ENCODE measurements at regions not wholly inside any gene's neighbourhood (a gene's known extent, or its start where the extent isn't known, plus 50 kb on each side); places are given as distances from the start of the nearest gene placed in this dataset.
"Not testable (repeated sequence)": the region's sequence is repeated elsewhere in the genome, so short reads cannot be mapped to it uniquely, and the experiment has no call there.

- no peak overlapping the region for H3K27ac ChIP-seq (ENCODE audit: low read length)
Observed at GRCh38 chr15:92763459-92763858, 107.9 kb upstream of the FAM174B start.

GRCh38 chr15:92768131-92768530 is 112.6 kb upstream of the FAM174B start:
- not testable (repeated sequence) for H3K9me3 ChIP-seq (ENCODE audit: control insufficient read depth in 1 of 2, low read length in 2 of 2); H3K4me3 ChIP-seq (ENCODE audit: low read depth in 1 of 2, low read length in 2 of 2); H3K27me3 ChIP-seq (ENCODE audit: low read depth, low read length); H3K4me1 ChIP-seq (ENCODE audit: control insufficient read depth in 1 of 2, insufficient read depth in 2 of 2, low read length in 2 of 2); H3K36me3 ChIP-seq (ENCODE audit: control insufficient read depth in 1 of 2, insufficient read depth in 2 of 2, low read length in 2 of 2); H3K27ac ChIP-seq (ENCODE audit: low read length)

More at GRCh38 chr15:92763459-92763858, 107.9 kb upstream of the FAM174B start:
- H3K4me1 ChIP-seq (ENCODE audit: control insufficient read depth in 1 of 2, insufficient read depth in 2 of 2, low read length in 2 of 2), result no peaks in the 10 kb centered on the region
- H3K4me3 ChIP-seq (ENCODE audit: low read depth in 1 of 2, low read length in 2 of 2), result no peak overlapping the region
- no peaks in the 10 kb centered on the region for H3K36me3 ChIP-seq (ENCODE audit: control insufficient read depth in 1 of 2, insufficient read depth in 2 of 2, low read length in 2 of 2)
- no peaks in the 10 kb centered on the region for H3K9me3 ChIP-seq (ENCODE audit: control insufficient read depth in 1 of 2, low read length in 2 of 2)
- H3K27me3 ChIP-seq (ENCODE audit: low read depth, low read length), result no peaks in the 10 kb centered on the region

GRCh38 chr15:92770641-92771040 is 115.1 kb upstream of the FAM174B start:
- Histone ChIP-seq H3K27ac (ENCODE audit: low read length) (no peak overlapping the region), H3K9me3 (ENCODE audit: control insufficient read depth in 1 of 2, low read length in 2 of 2) (no peaks in the 10 kb centered on the region), H3K27me3 (ENCODE audit: low read depth, low read length) (no peaks in the 10 kb centered on the region), H3K4me1 (ENCODE audit: control insufficient read depth in 1 of 2, insufficient read depth in 2 of 2, low read length in 2 of 2) (no peaks in the 10 kb centered on the region), H3K36me3 (ENCODE audit: control insufficient read depth in 1 of 2, insufficient read depth in 2 of 2, low read length in 2 of 2) (no peaks in the 10 kb centered on the region), H3K4me3 (ENCODE audit: low read depth in 1 of 2, low read length in 2 of 2) (no peak overlapping the region)

- no peak overlapping the region for H3K27ac ChIP-seq (ENCODE audit: low read length)
- H3K4me1 ChIP-seq (ENCODE audit: control insufficient read depth in 1 of 2, insufficient read depth in 2 of 2, low read length in 2 of 2), result no peaks in the 10 kb centered on the region
Observed at GRCh38 chr15:92772061-92772460, 116.5 kb upstream of the FAM174B start.

GRCh38 chr15:92772626-92773244 is 117.2 kb upstream of the FAM174B start:
- H3K27ac ChIP-seq (ENCODE audit: low read length), result no peak overlapping the region
- no peaks in the 10 kb centered on the region for H3K4me1 ChIP-seq (ENCODE audit: control insufficient read depth in 1 of 2, insufficient read depth in 2 of 2, low read length in 2 of 2)
- H3K27me3 ChIP-seq (ENCODE audit: low read depth, low read length), result no peaks in the 10 kb centered on the region
- no peaks in the 10 kb centered on the region for H3K9me3 ChIP-seq (ENCODE audit: control insufficient read depth in 1 of 2, low read length in 2 of 2)
- no peak overlapping the region for H3K4me3 ChIP-seq (ENCODE audit: low read depth in 1 of 2, low read length in 2 of 2)
- H3K36me3 ChIP-seq (ENCODE audit: control insufficient read depth in 1 of 2, insufficient read depth in 2 of 2, low read length in 2 of 2), result no peaks in the 10 kb centered on the region

More at GRCh38 chr15:92772061-92772460, 116.5 kb upstream of the FAM174B start:
- no peaks in the 10 kb centered on the region for H3K9me3 ChIP-seq (ENCODE audit: control insufficient read depth in 1 of 2, low read length in 2 of 2)
- no peaks in the 10 kb centered on the region for H3K36me3 ChIP-seq (ENCODE audit: control insufficient read depth in 1 of 2, insufficient read depth in 2 of 2, low read length in 2 of 2)
- no peaks in the 10 kb centered on the region for H3K27me3 ChIP-seq (ENCODE audit: low read depth, low read length)
- no peak overlapping the region for H3K4me3 ChIP-seq (ENCODE audit: low read depth in 1 of 2, low read length in 2 of 2)

GRCh38 chr15:92773340-92773739 is 117.8 kb upstream of the FAM174B start:
- no peaks in the 10 kb centered on the region for H3K27me3 ChIP-seq (ENCODE audit: low read depth, low read length)
- no peaks in the 10 kb centered on the region for H3K9me3 ChIP-seq (ENCODE audit: control insufficient read depth in 1 of 2, low read length in 2 of 2)
- H3K4me1 ChIP-seq (ENCODE audit: control insufficient read depth in 1 of 2, insufficient read depth in 2 of 2, low read length in 2 of 2), result no peaks in the 10 kb centered on the region
- no peaks in the 10 kb centered on the region for H3K36me3 ChIP-seq (ENCODE audit: control insufficient read depth in 1 of 2, insufficient read depth in 2 of 2, low read length in 2 of 2)
- H3K4me3 ChIP-seq (ENCODE audit: low read depth in 1 of 2, low read length in 2 of 2), result no peak overlapping the region
- H3K27ac ChIP-seq (ENCODE audit: low read length), result no peak overlapping the region

GRCh38 chr15:92779874-92780273 is 120.2 kb upstream of the CHD2 start:
- H3K36me3 ChIP-seq (ENCODE audit: control insufficient read depth in 1 of 2, insufficient read depth in 2 of 2, low read length in 2 of 2), result peaks cover 0 to 3% of the 10 kb centered on the region in 2 donors
- peaks cover 0 to 3% of the 10 kb centered on the region in 2 donors for H3K9me3 ChIP-seq (ENCODE audit: control insufficient read depth in 1 of 2, low read length in 2 of 2)
- no peak overlapping the region for H3K4me3 ChIP-seq (ENCODE audit: low read depth in 1 of 2, low read length in 2 of 2)
- no peak overlapping the region for H3K27ac ChIP-seq (ENCODE audit: low read length)
- no peaks in the 10 kb centered on the region for H3K27me3 ChIP-seq (ENCODE audit: low read depth, low read length)
- no peaks in the 10 kb centered on the region for H3K4me1 ChIP-seq (ENCODE audit: control insufficient read depth in 1 of 2, insufficient read depth in 2 of 2, low read length in 2 of 2)

- no peaks in the 10 kb centered on the region for H3K27me3 ChIP-seq (ENCODE audit: low read depth, low read length)
- H3K27ac ChIP-seq (ENCODE audit: low read length), result no peak overlapping the region
- peaks cover 0 to 3% of the 10 kb centered on the region in 2 donors for H3K36me3 ChIP-seq (ENCODE audit: control insufficient read depth in 1 of 2, insufficient read depth in 2 of 2, low read length in 2 of 2)
- H3K9me3 ChIP-seq (ENCODE audit: control insufficient read depth in 1 of 2, low read length in 2 of 2), result peaks cover 0 to 3% of the 10 kb centered on the region in 2 donors
- H3K4me3 ChIP-seq (ENCODE audit: low read depth in 1 of 2, low read length in 2 of 2), result no peak overlapping the region
- no peaks in the 10 kb centered on the region for H3K4me1 ChIP-seq (ENCODE audit: control insufficient read depth in 1 of 2, insufficient read depth in 2 of 2, low read length in 2 of 2)
Observed at GRCh38 chr15:92780843-92781242, 119.3 kb upstream of the CHD2 start.

- Histone ChIP-seq H3K36me3 (ENCODE audit: control insufficient read depth in 1 of 2, insufficient read depth in 2 of 2, low read length in 2 of 2) (peaks cover 0 to 3% of the 10 kb centered on the region in 2 donors), H3K4me3 (ENCODE audit: low read depth in 1 of 2, low read length in 2 of 2) (no peak overlapping the region), H3K27ac (ENCODE audit: low read length) (no peak overlapping the region), H3K9me3 (ENCODE audit: control insufficient read depth in 1 of 2, low read length in 2 of 2) (peaks cover 0 to 3% of the 10 kb centered on the region in 2 donors), H3K4me1 (ENCODE audit: control insufficient read depth in 1 of 2, insufficient read depth in 2 of 2, low read length in 2 of 2) (no peaks in the 10 kb centered on the region), H3K27me3 (ENCODE audit: low read depth, low read length) (no peaks in the 10 kb centered on the region)
Observed at GRCh38 chr15:92781925-92782453, 118.1 kb upstream of the CHD2 start.

GRCh38 chr15:92787116-92787515 is 113.0 kb upstream of the CHD2 start:
- H3K4me3 ChIP-seq (ENCODE audit: low read depth in 1 of 2, low read length in 2 of 2), result no peak overlapping the region
- H3K36me3 ChIP-seq (ENCODE audit: control insufficient read depth in 1 of 2, insufficient read depth in 2 of 2, low read length in 2 of 2), result no peaks in the 10 kb centered on the region
- no peak overlapping the region for H3K27ac ChIP-seq (ENCODE audit: low read length)
- no peaks in the 10 kb centered on the region for H3K27me3 ChIP-seq (ENCODE audit: low read depth, low read length)
- H3K9me3 ChIP-seq (ENCODE audit: control insufficient read depth in 1 of 2, low read length in 2 of 2), result no peaks in the 10 kb centered on the region
- no peaks in the 10 kb centered on the region for H3K4me1 ChIP-seq (ENCODE audit: control insufficient read depth in 1 of 2, insufficient read depth in 2 of 2, low read length in 2 of 2)

GRCh38 chr15:92788196-92788595 is 111.9 kb upstream of the CHD2 start:
- no peaks in the 10 kb centered on the region for H3K9me3 ChIP-seq (ENCODE audit: control insufficient read depth in 1 of 2, low read length in 2 of 2)
- H3K27me3 ChIP-seq (ENCODE audit: low read depth, low read length), result no peaks in the 10 kb centered on the region
- H3K27ac ChIP-seq (ENCODE audit: low read length), result no peak overlapping the region
- no peaks in the 10 kb centered on the region for H3K36me3 ChIP-seq (ENCODE audit: control insufficient read depth in 1 of 2, insufficient read depth in 2 of 2, low read length in 2 of 2)
- no peaks in the 10 kb centered on the region for H3K4me1 ChIP-seq (ENCODE audit: control insufficient read depth in 1 of 2, insufficient read depth in 2 of 2, low read length in 2 of 2)
- no peak overlapping the region for H3K4me3 ChIP-seq (ENCODE audit: low read depth in 1 of 2, low read length in 2 of 2)

GRCh38 chr15:92788793-92789192 is 111.3 kb upstream of the CHD2 start:
- not testable (repeated sequence) for H3K27ac ChIP-seq (ENCODE audit: low read length); H3K27me3 ChIP-seq (ENCODE audit: low read depth, low read length); H3K9me3 ChIP-seq (ENCODE audit: control insufficient read depth in 1 of 2, low read length in 2 of 2); H3K4me3 ChIP-seq (ENCODE audit: low read depth in 1 of 2, low read length in 2 of 2); H3K36me3 ChIP-seq (ENCODE audit: control insufficient read depth in 1 of 2, insufficient read depth in 2 of 2, low read length in 2 of 2); H3K4me1 ChIP-seq (ENCODE audit: control insufficient read depth in 1 of 2, insufficient read depth in 2 of 2, low read length in 2 of 2)
